ENCODE measurements at regions not wholly inside any gene's neighbourhood (a gene's known extent, or its start where the extent isn't known, plus 50 kb on each side); places are given as distances from the start of the nearest gene placed in this dataset.

GRCh38 chr5:8765886-8766285 lies 780.0 kb downstream of the SEMA5A start:
- H3K27ac ChIP-seq (ENCODE audit: low read depth, low read length), result no peak overlapping the region
- H3K4me1 ChIP-seq (ENCODE audit: control insufficient read depth, insufficient read depth, low read length), result no peaks in the 10 kb centered on the region
- DNase-seq (ENCODE audit: low read depth in 4 of 6, low spot score in 6 of 6), result no peak
- H3K36me3 ChIP-seq (ENCODE audit: control insufficient read depth, insufficient read depth, low read length), result no peaks in the 10 kb centered on the region
- no peaks in the 10 kb centered on the region for H3K9me3 ChIP-seq (ENCODE audit: control insufficient read depth, insufficient read depth, low read length)
- no peaks in the 10 kb centered on the region for H3K27me3 ChIP-seq (ENCODE audit: control insufficient read depth, insufficient read depth, low read length)
- WGBS (ENCODE audit: insufficient coverage), result no CpG with 5 or more reads among the region's 3 CpGs
- H3K4me3 ChIP-seq (ENCODE audit: low read depth, low read length), result no peak overlapping the region

- Histone ChIP-seq H3K27me3 (ENCODE audit: control insufficient read depth, insufficient read depth, low read length) (no peaks in the 10 kb centered on the region), H3K36me3 (ENCODE audit: control insufficient read depth, insufficient read depth, low read length) (no peaks in the 10 kb centered on the region), H3K27ac (ENCODE audit: low read depth, low read length) (no peak overlapping the region), H3K9me3 (ENCODE audit: control insufficient read depth, insufficient read depth, low read length) (no peaks in the 10 kb centered on the region), H3K4me3 (ENCODE audit: low read depth, low read length) (no peak overlapping the region), H3K4me1 (ENCODE audit: control insufficient read depth, insufficient read depth, low read length) (no peaks in the 10 kb centered on the region)
- no CpG with 5 or more reads among the region's 1 CpG for WGBS (ENCODE audit: insufficient coverage)
- peak in 2 of 6 donors; percentile 47 to 52 for DNase-seq (ENCODE audit: low read depth in 4 of 6, low spot score in 6 of 6)
Measured at GRCh38 chr5:8766448-8766847, 779.4 kb downstream of the SEMA5A start.

GRCh38 chr5:8767111-8767510 lies 778.8 kb downstream of the SEMA5A start:
- no peaks in the 10 kb centered on the region for H3K4me1 ChIP-seq (ENCODE audit: control insufficient read depth, insufficient read depth, low read length)
- no peaks in the 10 kb centered on the region for H3K36me3 ChIP-seq (ENCODE audit: control insufficient read depth, insufficient read depth, low read length)
- no peak overlapping the region for H3K27ac ChIP-seq (ENCODE audit: low read depth, low read length)
- no peaks in the 10 kb centered on the region for H3K27me3 ChIP-seq (ENCODE audit: control insufficient read depth, insufficient read depth, low read length)
- H3K4me3 ChIP-seq (ENCODE audit: low read depth, low read length), result no peak overlapping the region
- no peak for DNase-seq (ENCODE audit: low read depth in 4 of 6, low spot score in 6 of 6)
- 43% methylated on average over 1 of the region's 3 CpGs for WGBS (ENCODE audit: insufficient coverage)
- H3K9me3 ChIP-seq (ENCODE audit: control insufficient read depth, insufficient read depth, low read length), result no peaks in the 10 kb centered on the region

- WGBS (ENCODE audit: insufficient coverage), result 20% methylated on average over 2 of the region's 3 CpGs
- Histone ChIP-seq H3K27ac (ENCODE audit: low read depth, low read length) (no peak overlapping the region), H3K4me3 (ENCODE audit: low read depth, low read length) (no peak overlapping the region), H3K4me1 (ENCODE audit: control insufficient read depth, insufficient read depth, low read length) (no peaks in the 10 kb centered on the region), H3K27me3 (ENCODE audit: control insufficient read depth, insufficient read depth, low read length) (no peaks in the 10 kb centered on the region), H3K9me3 (ENCODE audit: control insufficient read depth, insufficient read depth, low read length) (no peaks in the 10 kb centered on the region), H3K36me3 (ENCODE audit: control insufficient read depth, insufficient read depth, low read length) (no peaks in the 10 kb centered on the region)
- DNase-seq (ENCODE audit: low read depth in 4 of 6, low spot score in 6 of 6), result peak in 3 of 6 donors; percentile 7 to 64 (median 16)
Measured at GRCh38 chr5:8767746-8768145, 778.1 kb downstream of the SEMA5A start.

GRCh38 chr5:8769631-8770030 lies 776.2 kb downstream of the SEMA5A start:
- H3K4me1 ChIP-seq (ENCODE audit: control insufficient read depth, insufficient read depth, low read length), result no peaks in the 10 kb centered on the region
- no peaks in the 10 kb centered on the region for H3K27me3 ChIP-seq (ENCODE audit: control insufficient read depth, insufficient read depth, low read length)
- H3K27ac ChIP-seq (ENCODE audit: low read depth, low read length), result no peak overlapping the region
- no peaks in the 10 kb centered on the region for H3K9me3 ChIP-seq (ENCODE audit: control insufficient read depth, insufficient read depth, low read length)
- WGBS (ENCODE audit: insufficient coverage), result 80% methylated on average over 1 of the region's 3 CpGs
- no peak overlapping the region for H3K4me3 ChIP-seq (ENCODE audit: low read depth, low read length)
- no peak for DNase-seq (ENCODE audit: low read depth in 4 of 6, low spot score in 6 of 6)
- no peaks in the 10 kb centered on the region for H3K36me3 ChIP-seq (ENCODE audit: control insufficient read depth, insufficient read depth, low read length)

GRCh38 chr5:8770431-8770830 lies 775.4 kb downstream of the SEMA5A start:
- Histone ChIP-seq H3K4me3 (ENCODE audit: low read depth, low read length) (no peak overlapping the region), H3K27me3 (ENCODE audit: control insufficient read depth, insufficient read depth, low read length) (no peaks in the 10 kb centered on the region), H3K4me1 (ENCODE audit: control insufficient read depth, insufficient read depth, low read length) (no peaks in the 10 kb centered on the region), H3K27ac (ENCODE audit: low read depth, low read length) (no peak overlapping the region), H3K36me3 (ENCODE audit: control insufficient read depth, insufficient read depth, low read length) (no peaks in the 10 kb centered on the region), H3K9me3 (ENCODE audit: control insufficient read depth, insufficient read depth, low read length) (no peaks in the 10 kb centered on the region)
- WGBS (ENCODE audit: insufficient coverage), result no CpG with 5 or more reads among the region's 3 CpGs
- no peak for DNase-seq (ENCODE audit: low read depth in 4 of 6, low spot score in 6 of 6)

- H3K9me3 ChIP-seq (ENCODE audit: control insufficient read depth, insufficient read depth, low read length), result no peaks in the 10 kb centered on the region
- no peaks in the 10 kb centered on the region for H3K36me3 ChIP-seq (ENCODE audit: control insufficient read depth, insufficient read depth, low read length)
- H3K4me3 ChIP-seq (ENCODE audit: low read depth, low read length), result no peak overlapping the region
- H3K4me1 ChIP-seq (ENCODE audit: control insufficient read depth, insufficient read depth, low read length), result no peaks in the 10 kb centered on the region
- no peaks in the 10 kb centered on the region for H3K27me3 ChIP-seq (ENCODE audit: control insufficient read depth, insufficient read depth, low read length)
- DNase-seq (ENCODE audit: low read depth in 4 of 6, low spot score in 6 of 6), result peak in 1 of 6 donors; percentile 73
- WGBS (ENCODE audit: insufficient coverage), result 61% methylated on average over 2 of the region's 5 CpGs
- H3K27ac ChIP-seq (ENCODE audit: low read depth, low read length), result no peak overlapping the region
Measured at GRCh38 chr5:8773046-8773615, 772.7 kb downstream of the SEMA5A start.

GRCh38 chr5:8784692-8785091 lies 761.2 kb downstream of the SEMA5A start:
- WGBS (ENCODE audit: insufficient coverage), result 83% methylated on average over 2 of the region's 2 CpGs

GRCh38 chr5:8788246-8788645 lies 757.6 kb downstream of the SEMA5A start:
- Histone ChIP-seq H3K36me3 (ENCODE audit: control insufficient read depth, insufficient read depth, low read length) (no peaks in the 10 kb centered on the region), H3K9me3 (ENCODE audit: control insufficient read depth, insufficient read depth, low read length) (no peaks in the 10 kb centered on the region)
- WGBS (ENCODE audit: insufficient coverage), result no CpG with 5 or more reads among the region's 3 CpGs

More at GRCh38 chr5:8784692-8785091, 761.2 kb downstream of the SEMA5A start:
- Histone ChIP-seq H3K4me3 (ENCODE audit: low read depth, low read length) (no peak overlapping the region), H3K9me3 (ENCODE audit: control insufficient read depth, insufficient read depth, low read length) (no peaks in the 10 kb centered on the region), H3K4me1 (ENCODE audit: control insufficient read depth, insufficient read depth, low read length) (no peaks in the 10 kb centered on the region), H3K27me3 (ENCODE audit: control insufficient read depth, insufficient read depth, low read length) (no peaks in the 10 kb centered on the region), H3K27ac (ENCODE audit: low read depth, low read length) (no peak overlapping the region), H3K36me3 (ENCODE audit: control insufficient read depth, insufficient read depth, low read length) (no peaks in the 10 kb centered on the region)
- no peak for DNase-seq (ENCODE audit: low read depth in 4 of 6, low spot score in 6 of 6)

GRCh38 chr5:8805653-8806052 lies 740.2 kb downstream of the SEMA5A start:
- no peak for DNase-seq (ENCODE audit: low read depth in 4 of 6, low spot score in 6 of 6)
- no peaks in the 10 kb centered on the region for H3K4me1 ChIP-seq (ENCODE audit: control insufficient read depth, insufficient read depth, low read length)
- no peaks in the 10 kb centered on the region for H3K27me3 ChIP-seq (ENCODE audit: control insufficient read depth, insufficient read depth, low read length)
- H3K4me3 ChIP-seq (ENCODE audit: low read depth, low read length), result no peak overlapping the region
- H3K36me3 ChIP-seq (ENCODE audit: control insufficient read depth, insufficient read depth, low read length), result no peaks in the 10 kb centered on the region
- H3K9me3 ChIP-seq (ENCODE audit: control insufficient read depth, insufficient read depth, low read length), result peaks cover 19% of the 10 kb centered on the region
- H3K27ac ChIP-seq (ENCODE audit: low read depth, low read length), result no peak overlapping the region

More at GRCh38 chr5:8788246-8788645, 757.6 kb downstream of the SEMA5A start:
- Histone ChIP-seq H3K4me1 (ENCODE audit: control insufficient read depth, insufficient read depth, low read length) (no peaks in the 10 kb centered on the region), H3K27ac (ENCODE audit: low read depth, low read length) (no peak overlapping the region), H3K27me3 (ENCODE audit: control insufficient read depth, insufficient read depth, low read length) (no peaks in the 10 kb centered on the region), H3K4me3 (ENCODE audit: low read depth, low read length) (no peak overlapping the region)
- no peak for DNase-seq (ENCODE audit: low read depth in 4 of 6, low spot score in 6 of 6)

All from spinal cord (tissue), 9 donors.